Upper lobe of left lung (tissue), 4 donors: ENCODE measurements at regions not wholly inside any gene's neighbourhood (a gene's known extent, or its start where the extent isn't known, plus 50 kb on each side); places are given as distances from the start of the nearest gene placed in this dataset.

Source experiments
- POLR2A ChIP-seq, 4 donors: fragments of 450-650 bp; IDR thresholded peaks; one replicate each; pipeline ENCODE4 v1.5.1; 2016 to 2017; ENCODE audit warnings: antibody characterized with exemption in 4 of 4, mild to moderate bottlenecking in 2 of 4
- POLR2AphosphoS5 ChIP-seq, 2 donors: sonication (generic); formaldehyde crosslinking; IDR thresholded peaks; one replicate each; pipeline ENCODE4 v1.5.1; 2017; ENCODE audit warnings: antibody characterized with exemption in 2 of 2
- TF ChIP-seq, protein P1 (sequence below), 6 experiments: fragments of 450-650 bp in 4 of 6; fragments of 200-600 bp in 2 of 6; sonication (generic) in 2 of 6; IDR thresholded peaks; one replicate each; pipeline ENCODE4 v1.5.1; 2016 to 2019; ENCODE audit warnings: antibody characterized with exemption in 6 of 6

- TF ChIP-seq, protein P1, sequence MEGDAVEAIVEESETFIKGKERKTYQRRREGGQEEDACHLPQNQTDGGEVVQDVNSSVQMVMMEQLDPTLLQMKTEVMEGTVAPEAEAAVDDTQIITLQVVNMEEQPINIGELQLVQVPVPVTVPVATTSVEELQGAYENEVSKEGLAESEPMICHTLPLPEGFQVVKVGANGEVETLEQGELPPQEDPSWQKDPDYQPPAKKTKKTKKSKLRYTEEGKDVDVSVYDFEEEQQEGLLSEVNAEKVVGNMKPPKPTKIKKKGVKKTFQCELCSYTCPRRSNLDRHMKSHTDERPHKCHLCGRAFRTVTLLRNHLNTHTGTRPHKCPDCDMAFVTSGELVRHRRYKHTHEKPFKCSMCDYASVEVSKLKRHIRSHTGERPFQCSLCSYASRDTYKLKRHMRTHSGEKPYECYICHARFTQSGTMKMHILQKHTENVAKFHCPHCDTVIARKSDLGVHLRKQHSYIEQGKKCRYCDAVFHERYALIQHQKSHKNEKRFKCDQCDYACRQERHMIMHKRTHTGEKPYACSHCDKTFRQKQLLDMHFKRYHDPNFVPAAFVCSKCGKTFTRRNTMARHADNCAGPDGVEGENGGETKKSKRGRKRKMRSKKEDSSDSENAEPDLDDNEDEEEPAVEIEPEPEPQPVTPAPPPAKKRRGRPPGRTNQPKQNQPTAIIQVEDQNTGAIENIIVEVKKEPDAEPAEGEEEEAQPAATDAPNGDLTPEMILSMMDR (IDR thresholded peaks at IDR 0.05) = no peak
- TF ChIP-seq POLR2AphosphoS5 (IDR thresholded peaks at IDR 0.05) (no peak), POLR2A (IDR thresholded peaks at IDR 0.05) (no peak)
Observed at GRCh38 chr2:45128580-45128997, 119.3 kb upstream of the SIX2 start.
